Activated CD4-positive, alpha-beta T cell treated with anti-CD3 and anti-CD28 coated beads, Interleukin-2, amount 50 U/mL, for 48 hours (primary cell): ENCODE measurements at regions not wholly inside any gene's neighbourhood (a gene's known extent, or its start where the extent isn't known, plus 50 kb on each side); places are given as distances from the start of the nearest gene placed in this dataset.

Source experiments
- DNase-seq, 2 experiments: peaks; one replicate each; pipeline ENCODE4 v3.0.0-alpha.2; 2020

GRCh38 chr17:54844233-54844632 is 56.4 kb upstream of the TOM1L1 start:
- no peak for DNase-seq

GRCh38 chr17:54848368-54848987 is 52.2 kb upstream of the TOM1L1 start:
- DNase-seq, result no peak

GRCh38 chr17:54849660-54850059 is 51.0 kb upstream of the TOM1L1 start:
- DNase-seq, result no peak
